NCI-H82 treated with DMSO at 0.1 percent for 48 hours (cell line): ENCODE measurements at regions not wholly inside any gene's neighbourhood (a gene's known extent, or its start where the extent isn't known, plus 50 kb on each side); places are given as distances from the start of the nearest gene placed in this dataset.

ENCODE experiments used
- DNase-seq: peaks from one replicate; lab custom pipeline; 2025; ENCODE audit not compliant: unreplicated experiment; lab: John Stamatoyannopoulos, UW

DNA sequence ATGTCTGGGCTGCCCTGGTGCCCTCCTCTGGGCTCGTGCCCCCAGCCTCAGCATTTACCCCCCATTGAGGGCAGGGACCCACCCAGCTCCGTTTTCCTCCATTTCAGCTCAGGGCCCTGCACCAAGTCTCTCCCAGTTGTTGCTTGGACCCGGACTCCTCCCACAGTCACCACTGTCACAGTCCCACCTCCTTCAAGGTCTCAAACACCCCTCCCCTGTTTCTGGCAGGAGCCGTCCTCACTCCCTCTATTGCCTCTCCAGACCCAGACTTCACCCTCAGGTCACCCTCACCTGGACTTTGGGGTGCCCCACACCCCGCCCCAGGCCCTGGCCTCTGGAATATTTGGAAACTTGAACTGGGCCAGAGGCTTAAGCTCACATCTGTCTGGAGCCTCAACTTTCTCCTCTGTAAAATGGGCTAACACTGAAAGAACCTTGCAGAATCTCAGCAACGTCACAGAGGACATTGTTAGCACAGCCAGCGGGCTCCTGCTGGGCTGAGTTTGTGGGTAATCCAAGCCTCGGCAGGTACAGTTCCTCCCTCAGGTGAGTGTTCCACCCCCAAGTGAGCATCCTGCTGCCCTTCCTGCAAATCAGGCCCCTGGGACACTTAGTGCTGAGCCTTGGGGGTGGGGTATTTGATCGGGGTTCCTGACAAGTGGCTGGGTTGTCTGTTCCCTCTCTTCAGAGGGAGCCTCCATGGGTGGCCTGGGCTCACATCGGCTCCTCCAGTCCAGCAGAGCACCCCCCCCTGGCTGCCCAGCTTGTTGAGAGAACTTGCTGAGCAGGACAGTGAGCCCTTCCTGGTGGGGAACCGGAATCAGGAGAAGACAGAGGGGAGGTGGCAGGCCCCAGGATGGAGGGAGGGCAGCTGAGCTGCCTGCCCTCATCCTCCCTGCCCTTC, 130.1 kb downstream of the C9orf50 start:
- no peak for DNase-seq

DNA sequence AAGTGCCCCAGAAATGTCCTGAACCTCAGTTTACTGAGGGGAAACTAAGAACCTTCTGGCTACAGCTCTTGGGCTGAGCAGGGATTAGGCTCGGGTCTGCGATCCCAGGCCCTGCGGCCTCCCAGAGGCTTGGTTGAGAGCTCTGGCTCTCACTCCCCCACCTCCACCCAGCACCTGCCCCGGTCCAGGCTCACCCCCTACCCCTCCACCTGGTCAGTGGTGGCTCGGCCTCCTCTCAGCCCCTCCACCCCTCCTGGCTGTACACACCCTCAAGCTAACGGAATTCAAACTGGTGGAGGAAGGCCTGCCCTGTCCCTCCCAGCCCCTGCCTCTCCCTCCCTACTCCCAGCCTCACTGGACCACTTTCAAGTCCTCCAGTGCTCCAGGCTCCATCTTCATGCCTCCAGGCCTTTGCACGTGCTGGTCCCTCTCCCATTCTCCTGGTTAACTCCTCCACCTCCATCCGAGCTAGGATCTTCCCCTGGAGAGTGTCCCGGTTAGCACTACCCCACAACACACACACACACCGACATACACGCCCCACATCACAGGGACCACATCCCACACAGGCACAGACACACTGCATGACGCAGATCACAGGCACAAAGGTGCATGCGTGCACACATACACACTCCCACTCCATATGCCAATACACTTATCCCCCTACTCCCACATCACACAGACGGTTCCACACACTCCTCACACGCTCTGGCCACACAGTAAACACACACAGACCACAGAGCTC, 130.9 kb downstream of the C9orf50 start:
- no peak for DNase-seq

DNA sequence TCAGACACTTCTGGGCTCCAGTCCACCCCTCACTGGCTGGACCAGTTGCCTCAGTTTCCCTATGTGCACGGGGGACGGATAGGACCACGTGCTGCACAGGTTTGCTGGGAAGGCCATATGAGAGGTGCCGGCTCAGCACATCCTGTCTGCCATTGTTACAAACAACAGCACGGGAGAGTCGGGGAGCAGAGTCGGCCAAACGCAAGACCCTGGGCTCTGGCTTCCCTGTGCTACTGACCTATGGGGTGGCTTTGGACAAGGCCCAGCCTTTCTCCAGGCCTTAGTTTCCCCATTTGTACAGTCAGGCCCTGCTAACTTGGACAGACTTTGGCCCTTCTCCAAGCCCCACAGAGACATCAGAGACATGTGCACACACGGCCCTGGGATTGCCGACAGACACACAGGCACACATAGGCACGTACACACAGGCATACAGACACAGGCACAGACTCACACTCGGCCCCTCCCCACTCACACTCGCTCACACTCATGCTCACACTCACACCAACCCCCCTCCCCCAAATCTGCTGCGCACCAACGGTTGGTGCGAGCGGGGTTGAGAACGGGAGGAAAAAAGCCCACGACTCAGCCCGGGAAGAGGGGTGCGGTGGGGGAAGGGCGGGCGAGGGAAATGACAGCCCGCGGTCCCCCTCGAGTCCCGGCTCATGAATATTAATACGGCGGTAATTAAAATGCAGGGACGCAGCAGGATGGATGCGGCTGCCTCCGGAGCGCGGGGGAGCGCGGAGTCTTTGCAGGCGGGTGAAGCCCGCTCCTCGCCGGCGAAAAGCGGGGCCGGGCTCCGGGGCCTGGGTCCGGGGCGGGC, 133.0 kb downstream of the C9orf50 start:
- no peak for DNase-seq

DNA sequence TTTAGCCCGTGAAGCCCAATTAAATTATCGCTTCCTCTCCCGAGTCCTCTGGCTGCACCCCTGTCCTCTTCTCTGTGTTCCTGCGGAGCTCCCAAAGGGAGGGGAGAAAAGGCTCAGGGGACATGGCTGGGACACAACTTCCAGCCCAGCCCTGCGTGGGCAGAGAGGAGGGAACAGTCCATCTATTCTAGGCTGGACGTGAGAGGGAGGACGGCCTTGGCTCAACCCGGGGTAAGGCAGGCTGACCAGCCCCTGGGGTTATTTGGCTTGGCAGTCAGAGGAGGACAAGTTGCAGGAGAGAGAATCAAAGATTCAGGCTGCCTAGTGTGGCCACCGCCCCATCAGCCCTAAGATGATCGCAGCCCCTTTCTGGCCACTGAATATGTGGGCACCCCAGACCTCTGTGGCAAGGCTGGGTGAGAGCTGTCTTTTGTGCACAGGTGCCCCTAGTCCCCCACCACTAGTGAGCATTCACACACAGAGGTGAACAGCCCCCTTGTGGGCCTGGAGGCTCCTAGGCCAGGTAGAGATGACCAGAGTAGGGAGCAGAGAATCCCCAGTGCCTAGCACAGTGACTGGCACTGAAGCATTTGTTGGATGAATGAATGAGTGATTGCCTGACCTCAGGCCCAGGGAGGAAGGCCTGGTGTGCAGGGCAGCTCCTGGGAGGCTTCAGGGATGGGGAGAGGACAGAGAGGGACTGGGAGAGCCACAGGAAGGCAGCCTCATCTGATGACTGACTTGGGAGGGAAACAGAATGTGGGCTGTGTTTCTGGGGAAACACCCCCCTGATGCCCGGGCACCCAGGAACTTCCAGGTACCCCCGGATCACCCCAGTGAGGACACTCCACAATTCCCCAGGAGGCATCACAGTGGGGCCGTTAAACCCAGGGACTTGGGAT, 133.9 kb downstream of the C9orf50 start:
- no peak for DNase-seq

DNA sequence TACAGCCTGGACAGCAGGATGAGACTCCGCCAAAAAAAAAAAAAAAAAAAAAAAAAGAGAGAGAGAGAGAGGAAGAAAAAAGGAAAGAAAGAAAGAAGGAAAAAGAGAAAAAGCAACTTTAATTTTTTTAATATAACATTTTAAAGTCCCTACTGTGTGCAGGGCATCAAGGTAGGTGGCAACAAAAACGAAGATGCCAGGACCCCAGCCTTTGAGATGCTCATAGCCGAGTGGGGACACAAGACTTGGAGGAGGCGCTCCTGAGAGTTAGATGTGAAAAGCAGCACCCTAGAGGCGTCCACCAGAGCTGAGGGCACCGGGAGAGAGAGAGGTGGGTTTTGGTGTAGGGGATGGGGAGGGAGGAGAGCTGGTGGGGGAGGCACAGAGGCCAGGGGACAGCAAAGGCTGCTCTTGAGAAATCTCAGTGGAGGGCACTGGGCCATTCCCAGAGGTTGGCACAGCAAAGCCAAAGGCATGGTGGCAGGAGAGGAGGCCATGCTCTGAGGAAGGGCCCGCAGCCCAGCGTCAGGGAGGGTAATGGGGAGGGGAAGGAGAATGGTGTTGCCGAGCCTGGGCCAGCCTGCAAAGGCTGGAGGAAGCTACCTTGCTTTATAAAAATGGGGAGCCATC, 135.6 kb downstream of the C9orf50 start:
- no peak for DNase-seq

DNA sequence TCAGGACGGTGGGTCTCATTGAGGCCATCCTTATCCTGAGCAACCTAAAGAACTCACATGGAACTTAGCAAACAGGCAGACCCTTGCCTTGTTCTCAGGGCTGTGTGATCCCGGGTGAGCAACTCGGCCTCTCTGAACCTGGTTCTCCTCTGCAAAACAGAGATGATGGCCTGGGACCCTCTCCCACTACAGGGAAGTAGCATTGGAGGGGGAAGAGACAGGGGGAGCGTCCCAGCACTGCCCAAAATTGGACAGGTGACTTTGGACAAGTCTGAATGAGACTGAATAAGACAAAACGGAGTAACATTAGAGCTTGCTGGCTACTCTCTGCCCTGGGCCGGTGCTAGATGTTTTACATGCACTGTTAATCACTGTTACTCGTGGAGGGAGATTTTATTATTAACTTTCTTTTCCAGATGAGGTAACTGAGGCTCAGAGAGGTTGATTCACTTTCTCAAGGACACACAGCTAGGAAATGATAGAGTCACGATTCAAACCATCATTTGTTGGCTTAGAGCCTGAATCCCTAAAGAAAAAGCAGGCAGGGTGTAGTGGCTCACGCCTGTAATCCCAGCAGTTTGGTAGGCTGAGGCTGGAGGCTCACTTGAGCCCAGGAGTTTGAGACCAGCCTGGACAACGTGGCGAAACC, 136.4 kb downstream of the C9orf50 start:
- no peak for DNase-seq

DNA sequence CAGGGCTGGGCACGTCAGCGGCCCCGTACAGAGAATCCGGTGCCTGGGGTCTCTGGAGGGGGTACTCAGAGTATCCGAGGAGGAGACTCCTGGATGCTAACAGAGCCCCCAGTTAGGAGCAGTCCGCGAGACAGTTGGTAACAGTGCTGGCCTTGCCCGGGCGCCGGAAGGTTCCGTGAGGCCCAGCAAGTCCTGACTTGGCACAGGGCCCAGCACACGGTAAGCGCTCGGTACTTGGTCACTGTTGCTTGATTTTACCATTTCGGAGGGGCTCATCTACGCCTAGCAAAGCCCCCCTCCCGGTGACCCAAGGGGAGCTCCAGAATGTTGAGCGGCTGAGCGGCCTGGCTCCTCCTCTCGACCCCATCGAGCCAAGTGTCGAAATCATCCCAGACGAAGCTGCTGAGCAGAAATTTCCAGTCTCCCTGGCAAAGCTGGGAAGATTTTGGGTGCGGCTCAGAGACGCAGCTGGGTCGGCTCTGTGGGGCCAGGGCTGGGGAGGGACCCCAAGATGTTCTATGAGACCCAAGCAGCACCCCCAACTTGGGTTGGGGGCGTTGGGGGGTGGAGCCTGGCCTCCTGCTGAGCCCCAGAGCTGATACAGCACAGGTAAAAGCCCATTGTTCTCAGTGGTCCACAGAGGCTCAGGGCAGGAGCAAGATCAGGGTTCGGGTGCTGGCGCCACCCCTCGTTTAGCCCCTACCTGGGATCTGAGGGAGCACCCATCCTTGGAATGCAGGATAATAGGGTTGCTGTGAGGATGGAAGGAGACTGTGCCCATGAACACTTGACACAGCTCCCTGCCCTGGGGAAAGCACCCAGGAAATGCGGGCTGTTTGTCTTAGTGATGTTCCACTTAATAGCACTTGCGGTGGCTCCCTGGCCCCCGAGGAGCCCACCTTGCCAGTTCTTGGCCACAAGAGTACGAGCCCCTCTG, 137.2 kb downstream of the C9orf50 start:
- no peak for DNase-seq

DNA sequence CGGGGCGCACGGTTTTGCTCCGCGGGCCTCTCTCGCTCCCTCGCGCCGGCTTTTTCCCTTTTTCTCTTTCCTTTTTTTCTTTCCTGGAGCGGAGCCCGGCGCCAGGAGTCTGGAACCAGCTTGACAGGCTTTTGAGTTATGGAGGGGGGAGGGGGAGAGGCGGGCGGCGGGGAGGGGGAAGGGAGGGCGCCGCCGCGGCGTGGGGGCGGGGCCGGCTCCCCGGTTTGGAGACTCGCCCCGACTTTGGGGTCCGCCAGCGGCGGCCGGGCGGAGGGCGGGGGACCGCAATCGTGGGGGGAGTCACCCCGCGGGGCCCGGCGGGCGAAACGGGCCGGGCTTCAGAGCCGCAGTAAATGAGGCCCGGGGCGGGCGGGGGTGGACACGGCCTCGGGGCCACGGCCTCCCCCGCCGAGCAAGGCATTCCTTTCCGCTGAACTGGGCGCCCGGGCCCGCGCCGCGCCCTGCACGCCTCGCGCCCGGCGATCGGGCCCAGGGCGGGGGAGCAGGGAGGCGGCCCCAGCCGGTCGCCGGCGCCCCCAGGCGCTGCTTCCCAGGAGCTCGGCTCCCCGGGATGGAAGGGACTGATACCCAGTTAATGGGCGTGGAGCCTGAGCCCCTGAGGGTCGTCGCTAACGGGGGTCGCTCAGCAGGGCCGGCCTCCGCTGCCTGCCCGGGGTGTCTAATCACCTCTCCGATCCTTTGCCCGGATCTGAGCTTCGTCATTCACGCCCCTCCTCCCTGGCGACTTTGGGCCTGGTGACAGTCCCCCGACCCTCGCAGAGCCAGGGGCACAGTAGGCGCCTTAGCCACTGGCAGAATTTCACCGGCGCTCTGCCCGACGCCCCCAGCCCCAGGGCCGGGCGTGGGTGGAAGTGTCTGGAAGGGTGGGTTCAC, 138.1 kb downstream of the C9orf50 start:
- no peak for DNase-seq

DNA sequence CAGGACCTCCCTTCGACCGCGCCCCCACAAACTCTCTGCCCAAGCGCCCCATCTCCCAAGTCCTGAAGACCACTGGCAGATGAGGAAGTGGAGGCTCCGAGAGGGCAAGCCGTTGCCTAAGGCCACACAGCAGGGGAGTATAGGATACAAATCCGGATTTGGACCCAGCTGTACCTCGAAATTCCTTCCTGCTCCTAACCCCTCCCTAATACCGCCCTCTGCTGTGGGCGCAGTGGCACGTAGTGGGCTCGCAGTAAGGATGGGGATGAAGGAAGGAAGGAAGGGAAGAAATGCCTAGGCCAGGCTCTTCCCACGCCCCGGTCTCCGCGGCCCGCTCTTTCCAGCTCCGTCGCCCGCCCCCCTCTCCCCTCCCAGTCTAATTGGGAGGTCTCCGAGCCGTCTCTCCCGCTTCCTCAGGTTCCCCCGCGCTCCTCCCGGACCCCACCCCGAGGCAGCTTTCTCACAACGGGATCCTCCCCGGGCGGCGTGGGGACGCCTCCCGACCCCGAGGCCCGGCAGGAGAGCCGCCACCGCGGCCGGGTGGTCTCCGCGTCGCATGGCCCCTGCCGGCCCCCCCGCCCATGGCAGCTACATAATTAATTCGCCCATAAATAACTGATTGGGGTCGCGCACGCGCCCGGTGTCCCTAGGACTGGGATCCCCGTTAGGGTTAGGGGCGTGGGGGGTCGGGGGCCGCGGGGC, 138.9 kb downstream of the C9orf50 start:
- DNase-seq, result no peak

DNA sequence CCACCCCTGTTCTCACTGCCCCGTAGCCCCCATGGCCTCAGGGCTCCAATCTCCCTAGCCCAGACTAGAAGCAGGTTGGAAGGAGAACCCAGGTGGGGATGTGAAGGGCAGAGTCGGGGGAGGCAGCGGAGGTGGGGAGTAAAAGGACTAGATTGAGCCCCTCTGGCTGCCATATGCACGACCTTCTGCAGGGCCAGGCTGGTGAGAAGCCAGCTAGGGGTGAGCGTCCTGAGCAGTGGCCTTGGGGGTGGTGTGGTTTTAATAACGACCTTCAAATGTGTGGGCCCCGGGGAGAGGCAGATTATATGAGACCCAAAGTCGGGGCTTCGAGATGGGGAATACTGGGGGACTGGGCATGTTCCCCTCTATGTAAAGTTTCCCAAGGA, 139.5 kb downstream of the C9orf50 start:
- DNase-seq, result no peak

DNA sequence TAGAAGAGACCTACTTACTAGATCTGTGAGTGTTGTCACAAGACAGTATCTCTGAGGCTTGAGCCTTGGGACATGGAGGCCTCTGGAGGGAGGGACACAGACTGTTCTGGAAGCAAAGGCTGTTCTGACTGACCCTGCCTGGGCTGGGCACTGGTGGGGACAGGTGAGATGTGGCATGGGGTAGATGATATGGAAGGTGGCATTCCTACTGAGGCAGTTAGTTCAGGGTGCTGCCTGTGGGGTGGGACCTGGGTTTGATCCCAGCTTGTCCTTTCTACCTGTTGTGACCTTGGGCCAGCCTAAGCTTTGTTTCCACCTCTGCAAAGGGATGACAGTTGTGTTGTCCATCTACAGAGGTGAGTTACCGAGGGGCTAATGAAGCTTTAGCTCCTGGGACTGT, 140.2 kb downstream of the C9orf50 start:
- DNase-seq, result no peak

DNA sequence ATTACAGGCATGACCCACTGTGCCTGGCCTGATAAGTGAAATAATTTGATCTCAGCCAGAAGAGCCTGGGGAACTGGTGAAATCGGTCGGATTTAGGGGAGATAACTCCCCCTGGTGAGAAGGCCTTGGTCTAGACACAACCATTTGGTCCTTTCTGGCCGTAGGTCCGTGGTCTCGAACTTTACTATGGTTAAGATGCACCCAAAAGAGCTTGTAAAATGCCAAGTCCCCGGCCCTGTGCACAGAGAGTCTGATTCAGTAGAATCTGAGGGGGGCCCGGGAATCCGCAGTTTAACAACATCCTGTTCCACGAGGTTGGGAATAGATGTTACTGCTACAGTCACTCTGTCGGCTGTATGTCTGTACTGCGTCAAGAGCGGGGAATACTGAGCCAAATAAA, 140.7 kb downstream of the C9orf50 start:
- no peak for DNase-seq

DNA sequence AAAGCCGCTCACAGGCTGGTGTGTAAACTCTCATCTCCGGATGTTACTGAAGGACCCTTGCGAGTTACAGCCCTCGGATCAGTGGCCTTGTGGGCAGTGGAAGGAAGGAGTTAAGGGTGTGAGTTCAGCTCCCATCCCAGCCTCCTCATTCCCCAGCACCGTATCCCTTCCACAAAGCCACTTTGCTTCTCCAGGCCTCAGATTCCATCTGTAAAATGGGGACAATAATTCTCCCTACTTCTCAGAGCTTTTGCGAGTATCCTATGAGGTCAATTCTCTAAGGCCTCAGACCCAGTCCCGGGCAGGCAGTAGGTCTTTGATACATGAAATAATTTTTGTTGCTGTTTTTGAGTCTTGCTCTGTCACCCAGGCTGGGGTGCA, 141.3 kb downstream of the C9orf50 start:
- no peak for DNase-seq

DNA sequence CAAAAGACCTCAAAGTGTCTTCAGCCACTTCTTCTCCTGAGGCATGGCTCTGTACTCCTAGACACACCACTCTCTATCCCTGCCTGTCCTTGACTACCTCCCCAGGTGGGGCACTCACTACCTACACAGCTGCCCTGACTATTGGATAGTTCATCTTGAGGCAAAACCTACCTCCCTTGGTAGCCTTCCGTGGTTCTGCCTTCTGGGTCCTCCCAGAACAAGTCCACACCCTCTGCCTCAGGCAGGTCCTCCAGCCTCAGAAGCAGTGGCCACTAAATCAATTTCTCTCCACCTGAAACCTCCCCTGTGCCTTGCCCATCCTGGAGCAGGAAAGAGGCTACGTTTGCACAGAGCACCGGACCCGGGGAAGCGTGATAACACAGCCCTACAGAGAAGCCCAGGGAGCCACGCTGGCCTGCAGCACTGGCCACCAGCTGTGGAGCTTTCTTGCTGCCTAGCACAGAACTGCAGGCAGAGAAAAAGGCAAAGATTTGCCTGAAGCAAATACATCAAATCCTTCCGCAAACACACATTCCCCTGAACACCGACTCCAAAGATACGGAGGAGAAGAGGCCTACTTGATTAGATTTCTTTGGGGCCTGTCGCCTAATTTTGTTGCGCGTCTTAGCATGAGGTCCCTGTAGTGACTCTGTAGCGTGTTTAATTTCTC, 141.8 kb downstream of the C9orf50 start:
- DNase-seq, result no peak

DNA sequence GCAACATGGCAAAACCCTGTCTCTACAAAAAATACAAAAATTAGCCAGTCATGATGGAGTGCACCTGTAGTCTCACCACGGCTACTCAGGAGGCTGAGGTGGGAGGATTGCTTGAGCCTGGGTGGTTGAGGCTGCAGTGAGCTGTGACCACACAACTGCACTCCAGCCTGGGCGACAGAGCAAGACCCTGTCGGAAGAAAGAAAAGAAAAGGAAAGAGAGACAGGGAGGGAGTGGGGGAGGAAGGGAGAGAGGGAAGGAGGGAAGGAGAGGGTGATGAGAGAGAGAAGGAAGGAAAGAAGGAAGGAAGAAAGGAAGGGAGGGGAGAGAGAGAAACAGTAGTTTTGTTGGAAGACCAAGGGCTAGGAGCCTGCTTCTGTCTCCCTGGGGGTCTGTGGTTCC, 142.4 kb downstream of the C9orf50 start:
- DNase-seq, result no peak
